Eye (tissue), 1 donor: ENCODE measurements at regions not wholly inside any gene's neighbourhood (a gene's known extent, or its start where the extent isn't known, plus 50 kb on each side); places are given as distances from the start of the nearest gene placed in this dataset.
"Not testable (repeated sequence)": the region's sequence is repeated elsewhere in the genome, so short reads cannot be mapped to it uniquely, and the experiment has no call there.

ENCODE experiments used
- DNase-seq: peaks from one replicate; pipeline ENCODE4 v3.0.0-alpha.2; 2015

DNA sequence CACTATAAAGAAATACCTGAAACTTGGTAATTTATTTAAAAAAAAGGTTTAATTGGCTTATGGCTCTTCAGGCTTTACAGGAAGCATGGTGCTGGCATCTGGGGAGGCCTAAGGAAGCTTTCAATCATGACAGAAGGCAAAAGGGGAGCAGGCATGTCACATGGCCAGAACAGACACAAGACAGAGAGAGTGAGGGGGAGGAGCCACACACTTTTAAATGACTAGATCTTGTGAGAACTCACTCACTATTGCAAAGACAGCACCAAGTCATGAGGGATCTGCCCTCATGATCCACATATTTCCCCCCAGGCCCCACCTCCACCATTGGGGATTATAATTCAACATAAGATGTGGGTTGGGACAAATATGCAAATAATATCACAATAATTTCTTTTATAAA lies 355.6 kb downstream of the DAD1 start:
- no peak for DNase-seq

DNA sequence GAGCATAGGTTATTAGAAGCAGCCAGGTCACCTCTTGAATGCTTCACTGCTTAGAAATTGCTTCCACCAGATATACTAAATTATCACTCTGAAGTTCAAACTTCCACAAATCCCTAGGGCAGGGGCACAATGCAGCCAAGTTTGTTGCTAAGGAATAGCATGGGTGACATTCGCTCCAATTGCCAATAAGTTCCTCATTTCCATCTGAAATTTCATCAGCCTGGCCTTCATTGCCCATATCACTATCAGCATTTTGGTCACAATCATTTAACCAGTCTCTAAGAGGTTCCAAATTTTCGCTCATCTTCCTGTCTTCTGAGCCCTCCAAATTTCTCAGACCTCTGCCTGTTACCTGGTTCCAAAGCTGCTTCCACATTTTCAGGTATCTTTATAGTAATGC lies 356.1 kb downstream of the DAD1 start:
- no peak for DNase-seq

GRCh38 chr14:22232486-22232885 lies 356.5 kb downstream of the DAD1 start:
- no peak for DNase-seq

DNA sequence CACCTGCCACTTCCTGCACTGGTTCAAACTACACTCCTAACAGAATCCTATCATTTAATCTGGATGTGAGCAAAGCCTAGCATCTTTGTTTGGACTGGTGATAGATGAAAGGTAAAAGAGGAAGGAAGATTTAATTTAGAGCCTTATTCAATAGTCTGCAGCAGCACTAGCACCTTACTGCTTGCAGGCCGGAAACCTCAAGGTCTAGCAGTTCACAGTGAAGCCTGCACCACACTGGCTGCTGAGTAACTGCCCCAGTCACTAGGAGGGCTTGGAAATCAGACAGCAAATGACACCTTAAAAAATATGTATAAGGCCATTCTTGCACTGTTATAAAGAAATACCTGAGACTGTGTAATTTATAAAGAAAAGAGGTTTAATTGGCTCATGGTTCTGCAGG lies 358.0 kb downstream of the DAD1 start:
- no peak for DNase-seq

DNA sequence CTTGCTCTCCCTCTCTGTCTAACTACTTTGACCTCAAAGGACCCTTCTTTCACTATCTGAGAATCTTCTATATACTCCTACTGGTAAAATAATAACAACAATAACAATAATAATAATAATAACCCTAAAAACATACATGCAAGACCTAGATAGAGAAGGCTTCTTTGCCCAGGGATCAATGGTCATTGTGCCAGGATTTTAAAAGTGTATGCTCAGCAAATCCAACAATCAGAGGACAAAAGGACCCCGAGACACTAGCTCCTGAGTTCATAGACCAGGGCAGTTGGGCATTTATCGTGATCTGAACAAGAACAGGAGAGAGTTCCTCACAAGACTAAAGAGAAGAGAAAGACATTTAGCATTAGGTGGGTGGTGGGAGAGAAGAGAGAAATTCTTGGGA lies 358.5 kb downstream of the DAD1 start:
- DNase-seq, result no peak

- no peak for DNase-seq
Measured at GRCh38 chr14:22227084-22227483, 361.9 kb downstream of the DAD1 start.

- no peak for DNase-seq
Measured at GRCh38 chr14:22226381-22226780, 362.6 kb downstream of the DAD1 start.

DNA sequence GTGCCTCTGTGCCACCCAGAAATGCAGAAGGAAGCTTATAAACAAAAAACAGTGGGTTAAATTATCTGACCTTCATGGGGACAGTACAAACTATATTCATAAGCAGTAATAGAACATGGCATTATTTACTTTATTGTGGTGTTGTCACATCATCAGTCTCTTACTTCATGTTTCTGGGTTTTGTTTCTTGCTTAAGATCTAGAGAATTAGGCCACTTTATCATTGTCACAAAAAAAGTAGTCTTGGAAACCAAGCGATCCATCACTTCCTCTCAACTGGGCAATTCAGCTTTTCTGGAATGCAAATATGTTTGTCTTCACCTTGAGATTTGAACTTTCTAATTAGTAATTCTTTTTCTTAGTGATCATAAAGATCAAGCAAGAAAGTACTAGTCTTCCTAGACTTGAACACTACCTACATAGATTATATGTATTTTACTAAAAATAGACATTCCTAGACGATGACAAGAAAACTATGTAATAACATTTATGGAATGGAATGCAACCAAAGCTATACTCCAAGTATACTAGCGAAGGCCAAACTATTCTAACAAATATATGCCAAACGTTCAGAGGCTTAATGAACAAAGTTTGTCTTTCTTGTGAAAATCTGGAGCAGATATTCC lies 363.4 kb downstream of the DAD1 start:
- peak; percentile 6 for DNase-seq

DNA sequence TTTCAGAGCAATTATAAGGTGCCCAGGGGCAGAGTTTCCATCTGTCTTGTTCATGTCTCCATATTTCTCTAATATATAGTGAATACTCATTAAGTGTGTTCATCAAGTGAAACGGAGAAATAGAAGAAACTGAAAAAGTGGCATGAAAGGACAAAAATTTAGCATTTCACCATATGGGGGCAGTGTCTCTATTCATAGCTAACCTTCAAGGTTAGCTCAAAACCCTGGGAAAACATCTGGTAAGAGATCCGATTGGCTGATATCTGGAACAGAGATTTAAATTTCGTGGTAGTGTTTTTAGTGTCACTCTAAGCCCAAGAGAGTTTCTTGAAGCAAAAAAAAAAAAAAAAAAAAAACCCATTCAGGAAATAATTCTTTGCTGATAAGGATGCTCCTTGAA lies 367.5 kb downstream of the DAD1 start:
- DNase-seq, result no peak

DNA sequence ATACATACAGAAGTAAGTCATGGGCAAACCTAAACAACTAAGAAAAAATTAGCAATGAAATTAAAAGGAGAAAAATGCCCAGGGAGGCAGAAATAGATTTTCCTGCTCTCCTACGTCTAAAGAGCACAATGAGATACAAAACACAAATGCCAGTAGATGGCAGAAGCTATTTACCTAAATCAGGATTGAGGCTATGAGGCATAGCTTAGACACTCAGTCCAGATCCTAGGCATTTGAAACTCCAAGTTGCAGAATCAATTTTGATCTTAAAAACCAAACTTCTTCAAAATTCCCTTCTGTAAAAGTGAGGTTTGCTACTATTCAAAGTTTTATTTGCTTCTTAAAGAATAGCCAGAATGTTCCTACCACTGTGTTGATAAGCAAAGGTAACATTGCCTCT lies 368.6 kb downstream of the DAD1 start:
- no peak for DNase-seq

GRCh38 chr14:22218728-22219127 lies 370.3 kb downstream of the DAD1 start:
- no peak for DNase-seq

GRCh38 chr14:22213120-22213519 lies 375.9 kb downstream of the DAD1 start:
- no peak for DNase-seq

GRCh38 chr14:22210906-22211305 lies 378.1 kb downstream of the DAD1 start:
- no peak for DNase-seq

- no peak for DNase-seq
Measured at GRCh38 chr14:22210026-22210425, 379.0 kb downstream of the DAD1 start.

GRCh38 chr14:22203036-22203435 lies 386.0 kb downstream of the DAD1 start:
- DNase-seq, result no peak

GRCh38 chr14:22202313-22202712 lies 386.7 kb downstream of the DAD1 start:
- DNase-seq, result no peak

- peak; percentile 28 for DNase-seq
Measured at GRCh38 chr14:22200977-22201605, 387.9 kb downstream of the DAD1 start.

DNA sequence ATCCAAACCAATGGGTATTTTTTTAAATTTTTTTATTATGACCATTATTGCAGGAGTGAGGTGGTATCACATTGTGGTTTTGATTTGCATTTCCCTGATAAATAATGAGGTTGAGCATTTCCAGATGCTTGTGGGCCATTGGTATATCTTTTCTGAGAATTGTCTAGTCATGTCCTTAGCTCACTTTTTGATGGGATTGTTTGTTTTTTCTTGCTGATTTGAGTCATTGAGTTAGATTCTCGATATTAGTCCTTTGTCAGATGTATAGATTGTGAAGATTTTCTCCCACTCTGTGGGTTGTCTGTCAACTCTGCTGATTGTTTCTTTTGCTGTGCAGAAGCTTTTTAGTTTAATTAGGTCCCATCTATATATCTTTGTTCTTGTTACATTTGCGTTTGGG lies 388.9 kb downstream of the DAD1 start:
- not testable (repeated sequence) for DNase-seq

- DNase-seq, result no peak
Measured at GRCh38 chr14:22194664-22195063, 394.4 kb downstream of the DAD1 start.

DNA sequence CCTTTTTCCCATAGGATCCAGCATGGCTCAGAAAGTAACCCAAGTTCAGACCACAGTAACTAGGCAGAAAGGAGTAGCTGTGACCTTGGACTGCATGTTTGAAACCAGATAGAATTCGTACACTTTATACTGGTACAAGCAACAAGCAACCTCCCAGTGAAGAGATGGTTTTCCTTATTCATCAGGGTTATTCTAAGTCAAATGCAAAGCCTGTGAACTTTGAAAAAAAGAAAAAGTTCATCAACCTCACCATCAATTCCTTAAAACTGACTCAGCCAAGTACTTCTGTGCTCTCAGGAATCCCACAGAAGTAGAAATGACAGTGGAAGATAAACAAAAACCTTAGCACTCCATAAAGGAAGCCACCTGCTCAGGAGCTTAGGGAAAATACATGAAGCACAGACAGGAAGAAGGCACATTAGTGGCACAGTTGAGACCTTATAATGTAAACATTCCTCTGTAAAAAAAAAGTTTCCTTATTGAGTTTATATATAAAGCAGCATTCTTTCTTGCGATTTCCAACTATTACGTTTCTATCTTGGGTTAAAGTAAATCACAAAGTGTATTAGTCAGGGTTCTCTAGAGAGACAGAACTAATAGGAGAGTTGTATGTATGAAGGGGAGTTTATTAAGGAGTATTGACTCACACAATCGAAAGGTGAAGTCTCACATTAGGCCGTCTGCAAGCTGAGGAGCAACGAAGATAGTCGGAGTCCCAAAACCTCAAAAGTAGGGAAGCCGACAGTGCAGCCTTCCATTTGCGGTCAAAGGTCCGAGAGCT lies 398.4 kb downstream of the DAD1 start:
- DNase-seq, result no peak

DNA sequence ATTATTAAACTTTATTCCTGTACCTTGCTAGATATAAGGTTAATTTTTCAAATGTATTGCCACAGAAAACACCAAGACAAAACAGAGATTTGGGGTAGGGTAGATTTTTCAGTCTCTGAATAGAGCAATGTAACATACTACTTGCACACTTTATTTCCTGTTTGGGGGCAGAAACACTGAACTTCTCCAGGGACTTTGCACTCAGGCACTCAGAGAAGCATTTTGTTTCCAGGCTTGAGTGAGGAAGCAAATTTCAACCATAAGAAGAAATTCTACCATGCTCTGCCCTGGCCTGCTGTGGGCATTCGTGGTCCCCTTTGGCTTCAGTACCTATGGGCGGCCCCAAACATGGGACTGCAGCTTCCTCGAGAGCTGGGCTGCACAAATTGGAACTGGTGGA lies 399.1 kb downstream of the DAD1 start:
- no peak for DNase-seq

GRCh38 chr14:22188318-22188717 lies 400.7 kb downstream of the DAD1 start:
- no peak for DNase-seq

DNA sequence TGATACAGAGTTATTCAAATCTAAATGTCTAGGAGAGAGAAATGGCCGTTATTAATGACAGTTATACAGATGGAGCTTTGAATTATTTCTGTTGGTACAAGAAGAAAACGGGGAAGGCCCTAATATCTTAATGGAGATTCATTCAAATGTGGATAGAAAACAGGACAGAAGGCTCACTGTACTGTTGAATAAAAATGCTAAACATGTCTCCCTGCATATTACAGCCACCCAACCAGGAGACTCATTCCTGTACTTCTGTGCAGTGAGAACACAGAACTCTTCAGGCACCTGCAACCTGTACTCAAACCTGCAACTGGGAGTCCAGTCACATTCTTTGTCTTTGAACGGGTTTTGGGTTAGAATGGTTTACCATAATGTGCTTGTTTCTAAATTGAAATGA lies 403.2 kb downstream of the DAD1 start:
- no peak for DNase-seq

GRCh38 chr14:22185191-22185590 lies 403.8 kb downstream of the DAD1 start:
- DNase-seq, result no peak

- DNase-seq, result no peak
Measured at GRCh38 chr14:22184830-22185168, 404.2 kb downstream of the DAD1 start.
